ENCODE measurements at regions not wholly inside any gene's neighbourhood (a gene's known extent, or its start where the extent isn't known, plus 50 kb on each side); places are given as distances from the start of the nearest gene placed in this dataset.

GRCh38 chr3:117063930-117064329, 354.4 kb downstream of the TUSC7 start:
- Mint-ChIP-seq H3K4me3 (ENCODE audit: unreplicated experiment) (no peak overlapping the region), H3K9me3 (ENCODE audit: unreplicated experiment) (no peaks in the 10 kb centered on the region), H3K27me3 (ENCODE audit: unreplicated experiment) (no peaks in the 10 kb centered on the region), H3K4me1 (ENCODE audit: unreplicated experiment) (peaks cover 2% of the 10 kb centered on the region), H3K27ac (ENCODE audit: unreplicated experiment) (no peak overlapping the region), H3K36me3 (ENCODE audit: low read depth, unreplicated experiment) (no peaks in the 10 kb centered on the region)
- DNase-seq (ENCODE audit: low spot score) = no peak
- TF ChIP-seq CTCF (IDR thresholded peaks at IDR 0.05; ENCODE audit: unreplicated experiment) = no peak

- H3K27me3 Mint-ChIP-seq (ENCODE audit: unreplicated experiment) = no peaks in the 10 kb centered on the region
- no peak for TF ChIP-seq CTCF (IDR thresholded peaks at IDR 0.05; ENCODE audit: unreplicated experiment)
- no peak overlapping the region for H3K27ac Mint-ChIP-seq (ENCODE audit: unreplicated experiment)
- no peaks in the 10 kb centered on the region for H3K4me1 Mint-ChIP-seq (ENCODE audit: unreplicated experiment)
- H3K9me3 Mint-ChIP-seq (ENCODE audit: unreplicated experiment) = no peaks in the 10 kb centered on the region
- no peak for DNase-seq (ENCODE audit: low spot score)
- H3K36me3 Mint-ChIP-seq (ENCODE audit: low read depth, unreplicated experiment) = no peaks in the 10 kb centered on the region
- H3K4me3 Mint-ChIP-seq (ENCODE audit: unreplicated experiment) = no peak overlapping the region
These were observed 358.7 kb downstream of the TUSC7 start for GRCh38 chr3:117068301-117068700.

- H3K36me3 Mint-ChIP-seq (ENCODE audit: low read depth, unreplicated experiment) = no peaks in the 10 kb centered on the region
- TF ChIP-seq CTCF (IDR thresholded peaks at IDR 0.05; ENCODE audit: unreplicated experiment) = no peak
- H3K9me3 Mint-ChIP-seq (ENCODE audit: unreplicated experiment) = no peaks in the 10 kb centered on the region
- no peak overlapping the region for H3K27ac Mint-ChIP-seq (ENCODE audit: unreplicated experiment)
- H3K4me1 Mint-ChIP-seq (ENCODE audit: unreplicated experiment) = no peaks in the 10 kb centered on the region
- no peak for DNase-seq (ENCODE audit: low spot score)
- H3K4me3 Mint-ChIP-seq (ENCODE audit: unreplicated experiment) = no peak overlapping the region
- no peaks in the 10 kb centered on the region for H3K27me3 Mint-ChIP-seq (ENCODE audit: unreplicated experiment)
These were observed 365.2 kb downstream of the TUSC7 start for GRCh38 chr3:117074826-117075225.

- Mint-ChIP-seq H3K36me3 (ENCODE audit: low read depth, unreplicated experiment) (no peaks in the 10 kb centered on the region), H3K27me3 (ENCODE audit: unreplicated experiment) (no peaks in the 10 kb centered on the region), H3K4me1 (ENCODE audit: unreplicated experiment) (no peaks in the 10 kb centered on the region), H3K4me3 (ENCODE audit: unreplicated experiment) (no peak overlapping the region), H3K9me3 (ENCODE audit: unreplicated experiment) (no peaks in the 10 kb centered on the region), H3K27ac (ENCODE audit: unreplicated experiment) (no peak overlapping the region)
- DNase-seq (ENCODE audit: low spot score) = no peak
- no peak for TF ChIP-seq CTCF (IDR thresholded peaks at IDR 0.05; ENCODE audit: unreplicated experiment)
These were observed 370.4 kb downstream of the TUSC7 start for GRCh38 chr3:117079997-117080396.

GRCh38 chr3:117080872-117081271, 371.3 kb downstream of the TUSC7 start:
- Mint-ChIP-seq H3K36me3 (ENCODE audit: low read depth, unreplicated experiment) (no peaks in the 10 kb centered on the region), H3K4me1 (ENCODE audit: unreplicated experiment) (no peaks in the 10 kb centered on the region), H3K27me3 (ENCODE audit: unreplicated experiment) (no peaks in the 10 kb centered on the region), H3K4me3 (ENCODE audit: unreplicated experiment) (no peak overlapping the region), H3K27ac (ENCODE audit: unreplicated experiment) (no peak overlapping the region), H3K9me3 (ENCODE audit: unreplicated experiment) (no peaks in the 10 kb centered on the region)
- DNase-seq (ENCODE audit: low spot score) = no peak
- no peak for TF ChIP-seq CTCF (IDR thresholded peaks at IDR 0.05; ENCODE audit: unreplicated experiment)
